NOMO-1 treated with dmso at 0.1 percent for 144 hours (cell line): ENCODE measurements at regions not wholly inside any gene's neighbourhood (a gene's known extent, or its start where the extent isn't known, plus 50 kb on each side); places are given as distances from the start of the nearest gene placed in this dataset.
"Not testable (repeated sequence)": the region's sequence is repeated elsewhere in the genome, so short reads cannot be mapped to it uniquely, and the experiment has no call there.

ENCODE experiments used
- DNase-seq: peaks from one replicate; lab custom pipeline; 2025; ENCODE audit not compliant: unreplicated experiment; lab: John Stamatoyannopoulos, UW

GRCh38 chr18:64752707-64753106, 603.8 kb upstream of the LINC00305 start:
- no peak for DNase-seq

- no peak for DNase-seq
Measured at GRCh38 chr18:64749884-64750283, 601.0 kb upstream of the LINC00305 start.

GRCh38 chr18:64747803-64748202, 598.9 kb upstream of the LINC00305 start:
- DNase-seq: no peak

DNA sequence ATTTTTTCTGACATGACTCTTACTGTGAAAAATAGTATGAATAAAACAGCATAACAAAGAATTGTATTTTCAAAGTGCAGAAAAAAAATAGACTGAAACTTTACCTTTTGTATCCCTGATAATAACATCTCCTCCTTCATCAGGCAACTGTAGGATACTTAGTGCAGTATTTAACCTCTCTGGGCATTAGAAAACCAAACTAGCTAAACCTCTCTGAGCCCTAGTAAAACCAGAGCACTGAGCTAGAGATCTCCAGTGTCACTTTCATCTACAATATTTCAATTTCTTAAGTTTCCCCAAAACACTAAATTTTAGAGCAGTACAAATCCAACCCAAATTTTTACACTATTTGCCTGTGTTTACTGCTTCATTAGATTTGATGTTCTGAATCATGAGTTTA, 594.0 kb upstream of the LINC00305 start:
- DNase-seq: no peak

- no peak for DNase-seq
Measured at GRCh38 chr18:64734063-64734462, 585.2 kb upstream of the LINC00305 start.

DNA sequence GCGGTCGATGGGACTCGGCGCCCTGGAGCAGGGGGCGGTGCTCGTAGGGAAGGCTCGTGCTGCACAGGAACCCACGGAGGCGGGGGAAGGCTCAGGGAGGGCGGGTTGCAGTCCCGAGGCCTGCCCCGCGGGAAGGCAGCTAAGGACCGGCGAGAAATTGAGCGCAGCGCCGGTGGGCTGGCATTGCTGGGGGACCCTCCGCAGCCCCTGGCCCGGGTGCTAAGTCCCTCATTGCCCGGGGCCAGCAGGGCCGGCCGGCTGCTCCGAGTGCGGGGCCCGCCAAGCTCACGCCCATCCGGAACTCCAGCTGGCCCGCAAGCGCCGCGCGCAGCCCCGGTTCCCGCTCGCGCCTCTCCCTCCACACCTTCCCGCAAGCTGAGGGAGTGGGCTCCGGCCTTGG, 576.8 kb upstream of the LINC00305 start:
- not testable (repeated sequence) for DNase-seq

DNA sequence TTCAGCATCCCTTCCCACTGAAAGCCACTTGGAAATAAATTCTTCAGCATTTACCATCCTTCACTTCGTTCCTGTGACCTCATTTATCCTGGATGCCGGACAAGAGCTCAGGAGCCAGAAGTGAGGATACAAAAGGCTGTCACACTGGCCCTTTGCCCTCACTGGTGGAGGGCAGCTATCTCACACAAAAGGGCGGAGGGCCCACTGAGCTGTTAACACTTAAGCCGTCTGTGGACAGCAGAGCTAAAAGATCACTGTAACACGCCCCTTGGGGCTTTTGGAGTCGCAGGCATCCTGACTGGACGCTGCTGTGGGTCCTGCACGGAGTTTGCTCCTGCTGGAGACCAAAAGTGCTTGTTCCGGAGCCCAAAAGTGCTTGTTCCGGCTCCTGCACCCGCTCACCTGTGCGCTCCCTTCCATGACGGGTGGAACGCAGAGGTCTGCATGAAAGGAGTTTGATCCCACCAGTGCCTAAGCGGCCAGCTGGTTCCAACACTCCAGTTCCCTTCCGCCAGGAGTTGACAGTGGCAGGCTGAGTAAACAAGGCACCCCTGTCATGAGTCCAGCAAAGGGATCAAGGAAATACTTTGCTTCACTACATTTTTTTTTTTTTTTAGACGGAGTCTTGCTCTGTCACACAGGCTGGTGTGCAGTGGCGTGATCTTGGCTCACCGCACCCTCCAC, 572.0 kb upstream of the LINC00305 start:
- no peak for DNase-seq

- DNase-seq: no peak
Measured at GRCh38 chr18:64718808-64719207, 569.9 kb upstream of the LINC00305 start.

DNA sequence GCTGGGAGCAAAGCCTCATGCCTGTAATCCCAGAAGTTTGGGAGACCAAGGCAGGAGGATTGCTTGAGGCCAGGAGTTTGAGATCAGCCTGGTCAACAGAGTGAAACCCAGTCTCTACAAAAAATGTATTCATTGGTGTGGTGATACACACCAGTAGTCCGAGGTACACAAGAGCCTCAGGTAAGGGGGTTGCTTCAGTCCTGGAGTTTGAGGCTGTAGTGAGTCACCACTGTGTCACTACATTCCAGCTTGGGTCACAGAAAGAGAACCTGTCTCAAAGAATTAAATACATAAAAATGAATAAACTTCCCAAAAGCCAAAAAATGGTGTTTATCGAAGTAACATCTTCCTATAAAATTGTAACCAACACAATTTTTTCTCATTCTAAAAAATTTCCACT, 568.1 kb upstream of the LINC00305 start:
- DNase-seq: no peak

GRCh38 chr18:64714086-64714485, 565.2 kb upstream of the LINC00305 start:
- no peak for DNase-seq

GRCh38 chr18:64713284-64713683, 564.4 kb upstream of the LINC00305 start:
- DNase-seq: peak; percentile 88

DNA sequence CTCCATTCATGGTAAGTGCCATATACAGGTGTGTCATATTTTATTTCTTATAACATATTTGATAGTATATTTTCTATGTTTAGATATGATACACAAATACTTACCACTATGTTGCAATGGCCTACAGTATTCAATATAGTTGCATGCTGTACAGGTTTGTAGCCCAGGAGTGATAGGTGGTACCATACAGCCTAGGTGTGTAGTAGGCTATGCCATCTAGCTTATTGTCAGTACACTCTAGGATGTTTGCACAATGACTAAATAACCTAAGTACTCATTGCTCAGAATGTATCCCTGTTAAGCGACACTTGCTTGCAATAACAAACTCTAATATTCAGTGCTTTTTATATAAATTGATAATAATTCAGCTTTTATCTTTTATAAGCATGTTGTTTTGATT, 563.1 kb upstream of the LINC00305 start:
- no peak for DNase-seq

DNA sequence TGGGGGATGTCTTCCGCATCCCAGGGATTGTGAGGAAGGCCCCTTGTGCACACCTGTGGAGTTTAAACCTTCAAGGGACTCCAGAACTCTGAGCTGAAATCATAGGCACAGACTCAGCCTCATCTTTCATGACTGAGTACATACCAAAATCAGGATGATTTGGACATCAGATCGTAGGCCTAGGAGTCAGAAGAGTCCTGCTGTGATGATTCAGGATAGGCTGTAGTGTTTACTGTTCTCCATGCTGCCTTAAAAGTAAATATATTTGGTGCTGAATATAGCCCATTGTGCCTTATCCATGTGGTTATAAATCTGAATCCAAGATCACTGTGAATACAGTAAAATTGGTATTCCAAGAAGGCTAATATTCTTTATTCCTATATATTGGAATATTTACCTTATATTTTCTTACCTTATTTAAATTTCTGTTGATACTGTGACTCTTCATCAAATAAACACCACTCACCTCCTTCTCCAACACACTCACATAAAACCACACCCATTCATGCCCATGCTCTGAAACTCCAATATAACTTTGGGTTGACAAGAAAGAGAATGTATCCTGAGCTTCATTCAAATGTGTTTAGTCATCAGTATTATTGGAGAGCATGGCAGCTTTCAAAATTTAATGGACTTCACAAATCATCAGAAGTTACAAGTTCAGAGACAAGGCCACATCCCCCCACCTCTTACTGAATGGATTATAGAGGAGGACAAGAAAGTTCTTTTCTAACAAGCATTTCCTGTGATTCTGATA, 561.4 kb upstream of the LINC00305 start:
- no peak for DNase-seq

- no peak for DNase-seq
Measured at GRCh38 chr18:64707052-64707451, 558.2 kb upstream of the LINC00305 start.

- no peak for DNase-seq
Measured at GRCh38 chr18:64699081-64699480, 550.2 kb upstream of the LINC00305 start.

GRCh38 chr18:64695851-64696553, 547.1 kb upstream of the LINC00305 start:
- DNase-seq: peak; percentile 66

DNA sequence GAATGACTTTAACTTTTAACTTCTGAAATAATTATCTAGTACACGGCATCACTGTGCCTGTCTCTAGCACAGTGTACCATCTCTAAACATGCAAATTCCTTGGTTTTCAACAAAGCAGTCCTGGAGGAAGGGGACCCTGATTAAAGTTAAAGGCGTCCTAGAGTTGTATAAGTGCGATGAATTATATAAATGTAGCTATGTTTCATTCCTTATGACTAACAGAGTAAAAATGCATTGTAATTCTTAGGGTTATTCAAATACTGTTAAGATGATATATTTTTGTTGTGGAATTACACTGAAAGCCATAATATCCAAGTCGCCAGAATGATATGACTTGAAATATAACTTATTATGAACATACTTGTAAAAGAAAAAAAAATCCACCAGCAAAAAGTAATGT, 544.9 kb upstream of the LINC00305 start:
- no peak for DNase-seq

- DNase-seq: no peak
Measured at GRCh38 chr18:64692826-64693225, 543.9 kb upstream of the LINC00305 start.

DNA sequence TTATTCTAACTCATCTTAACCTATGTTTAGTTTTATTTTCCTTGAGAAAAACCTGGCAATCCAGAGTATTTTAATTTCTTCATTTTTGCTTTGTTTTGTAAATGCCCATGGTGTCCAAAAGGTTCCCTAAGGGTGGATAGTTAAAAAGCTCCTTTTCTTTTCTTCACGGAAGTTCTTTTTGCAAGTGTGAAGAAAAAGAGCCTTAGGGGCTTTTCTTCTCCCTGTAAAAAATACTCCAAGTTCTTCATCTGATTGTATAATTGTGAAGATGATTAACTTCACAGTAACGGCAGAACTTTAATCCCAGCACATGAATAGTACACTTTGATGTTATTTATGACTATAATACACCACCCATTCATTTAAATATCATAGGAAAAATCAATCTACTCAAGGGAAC, 530.2 kb upstream of the LINC00305 start:
- no peak for DNase-seq

DNA sequence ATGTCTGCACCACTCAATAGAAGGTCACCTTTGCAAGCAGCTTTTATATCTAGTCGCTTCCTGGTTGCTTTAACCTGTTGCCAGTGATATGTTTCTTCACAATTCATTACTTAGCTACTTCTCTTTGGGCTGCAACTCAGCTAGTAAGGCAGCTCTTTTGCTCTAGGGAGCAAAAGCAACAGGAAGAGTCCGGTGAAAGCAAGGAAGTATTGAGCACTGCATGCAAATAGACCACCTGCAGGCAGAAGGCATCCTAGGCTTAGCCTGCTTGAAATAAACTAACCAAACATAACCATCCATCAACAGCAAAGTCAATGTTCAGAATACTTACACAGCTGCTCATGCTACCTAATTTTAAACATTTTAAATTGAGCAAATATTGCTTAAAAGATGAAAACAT, 529.2 kb upstream of the LINC00305 start:
- no peak for DNase-seq

DNA sequence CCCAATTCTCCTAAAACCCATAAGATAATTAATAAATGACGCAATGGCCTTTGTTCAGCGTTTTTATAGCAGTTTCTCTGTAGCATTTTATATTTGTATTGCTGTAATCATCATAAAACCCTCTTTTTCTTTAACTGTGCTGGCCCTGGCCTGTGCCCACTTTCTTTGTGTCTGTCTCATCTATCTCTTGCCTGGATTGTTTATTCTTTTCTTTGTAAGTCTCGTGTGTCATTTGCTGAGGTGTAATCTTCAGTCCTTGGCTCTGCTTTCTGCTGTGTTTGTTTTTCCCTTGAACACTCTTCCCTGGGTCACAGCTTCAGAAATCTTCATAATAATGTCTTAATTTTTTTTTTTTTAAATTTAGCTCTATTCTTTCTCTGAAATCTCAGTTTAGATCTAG, 525.8 kb upstream of the LINC00305 start:
- DNase-seq: no peak

- DNase-seq: not testable (repeated sequence)
Measured at GRCh38 chr18:64671293-64671692, 522.4 kb upstream of the LINC00305 start.
